ENCODE measurements at regions not wholly inside any gene's neighbourhood (a gene's known extent, or its start where the extent isn't known, plus 50 kb on each side); places are given as distances from the start of the nearest gene placed in this dataset.

DNA sequence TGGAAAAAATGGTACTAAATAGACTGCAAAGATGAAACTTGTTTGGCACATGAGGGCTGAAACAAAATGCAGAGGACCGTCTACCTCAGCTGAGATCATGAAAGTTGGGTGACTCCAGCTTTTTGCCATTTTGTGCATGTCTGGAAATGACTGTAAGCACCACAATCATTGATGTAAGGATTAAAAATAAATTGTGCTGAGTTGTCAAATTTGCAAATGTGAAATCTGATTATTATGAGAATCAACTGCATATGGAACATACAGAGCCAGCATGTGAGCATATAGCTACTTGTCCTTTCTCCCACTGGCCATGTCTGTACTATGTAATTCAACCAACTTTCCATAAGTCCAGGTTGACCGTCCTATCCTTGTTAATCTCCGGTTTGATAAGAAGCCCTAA, 736.9 kb upstream of the PRMT6 start:
- Mint-ChIP-seq H3K27me3 (ENCODE audit: low read depth) (no peaks in the 10 kb centered on the region), H3K36me3 (ENCODE audit: insufficient read depth in 1 of 3, low read depth in 3 of 3) (peaks cover 0 to 4% (median 3%) of the 10 kb centered on the region in 3 experiments; a peak in 3 of 7 replicates), H3K27ac (no peak overlapping the region), H3K9me3 (peaks cover 6 to 10% of the 10 kb centered on the region in 2 experiments; a peak in 4 of 5 replicates), H3K4me1 (no peaks in the 10 kb centered on the region), H3K4me3 (no peak overlapping the region)
- Histone ChIP-seq H2BK5ac (ENCODE audit: insufficient read length, low read length) (no peak overlapping the region), H4K91ac (ENCODE audit: insufficient read length, low read depth, low read length) (no peak overlapping the region), H2BK20ac (ENCODE audit: low read depth, low read length, poor library complexity, severe bottlenecking) (no peak overlapping the region), H3K79me1 (ENCODE audit: insufficient read depth, low read depth, low read length, poor library complexity, severe bottlenecking) (no peaks in the 10 kb centered on the region), H2AFZ (ENCODE audit: low read length) (no peak overlapping the region), H3K4ac (ENCODE audit: low read depth, low read length) (no peak overlapping the region), H3K4me1 (ENCODE audit: insufficient read depth, low read length) (no peaks in the 10 kb centered on the region), H4K20me1 (ENCODE audit: control insufficient read depth, insufficient read depth, insufficient read length) (no peaks in the 10 kb centered on the region), H3K4me2 (ENCODE audit: insufficient read depth, insufficient read length, low read length) (no peak overlapping the region), H3K56ac (ENCODE audit: insufficient read length, low read depth, low read length) (no peak overlapping the region), H3K9me3 (ENCODE audit: control insufficient read depth, low read depth, low read length) (no peaks in the 10 kb centered on the region), H3K23me2 (ENCODE audit: insufficient read length, low read depth, low read length, poor library complexity, severe bottlenecking) (no peaks in the 10 kb centered on the region), H3K27me3 (ENCODE audit: insufficient read depth, low read length) (no peaks in the 10 kb centered on the region), H2AK5ac (ENCODE audit: insufficient read length, low read length) (no peak overlapping the region), H2BK12ac (ENCODE audit: insufficient read length, low read depth, low read length) (no peak overlapping the region), H4K8ac (replicated peaks; ENCODE audit: insufficient read length, low read depth, low read length) (no peak overlapping the region), H3K14ac (ENCODE audit: insufficient read depth, low read length) (no peak overlapping the region), H3K18ac (ENCODE audit: insufficient read length, low read depth, low read length) (no peak overlapping the region), H3K27ac (ENCODE audit: insufficient read length, low read depth, low read length) (no peak overlapping the region), H3K79me2 (ENCODE audit: insufficient read depth, low read length) (no peaks in the 10 kb centered on the region), H3K23ac (ENCODE audit: insufficient read length, low read depth, low read length) (no peak overlapping the region), H3T11ph (ENCODE audit: low read length) (no peak overlapping the region), H3K9ac (ENCODE audit: extremely low read depth, insufficient read length, low read length) (no peak overlapping the region), H2BK120ac (ENCODE audit: low read depth, low read length, poor library complexity, severe bottlenecking) (no peak overlapping the region), H4K5ac (ENCODE audit: insufficient read length, low read depth, low read length) (no peak overlapping the region), H2BK15ac (ENCODE audit: low read depth, low read length) (no peak overlapping the region)
- TF ChIP-seq, protein P1, sequence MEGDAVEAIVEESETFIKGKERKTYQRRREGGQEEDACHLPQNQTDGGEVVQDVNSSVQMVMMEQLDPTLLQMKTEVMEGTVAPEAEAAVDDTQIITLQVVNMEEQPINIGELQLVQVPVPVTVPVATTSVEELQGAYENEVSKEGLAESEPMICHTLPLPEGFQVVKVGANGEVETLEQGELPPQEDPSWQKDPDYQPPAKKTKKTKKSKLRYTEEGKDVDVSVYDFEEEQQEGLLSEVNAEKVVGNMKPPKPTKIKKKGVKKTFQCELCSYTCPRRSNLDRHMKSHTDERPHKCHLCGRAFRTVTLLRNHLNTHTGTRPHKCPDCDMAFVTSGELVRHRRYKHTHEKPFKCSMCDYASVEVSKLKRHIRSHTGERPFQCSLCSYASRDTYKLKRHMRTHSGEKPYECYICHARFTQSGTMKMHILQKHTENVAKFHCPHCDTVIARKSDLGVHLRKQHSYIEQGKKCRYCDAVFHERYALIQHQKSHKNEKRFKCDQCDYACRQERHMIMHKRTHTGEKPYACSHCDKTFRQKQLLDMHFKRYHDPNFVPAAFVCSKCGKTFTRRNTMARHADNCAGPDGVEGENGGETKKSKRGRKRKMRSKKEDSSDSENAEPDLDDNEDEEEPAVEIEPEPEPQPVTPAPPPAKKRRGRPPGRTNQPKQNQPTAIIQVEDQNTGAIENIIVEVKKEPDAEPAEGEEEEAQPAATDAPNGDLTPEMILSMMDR (conservative IDR thresholded peaks at IDR 0.05): no peak
- WGBS (ENCODE audit: extremely low coverage, insufficient read length, low lambda C conversion rate): no CpG with 5 or more reads among the region's 3 CpGs
- no peak for DNase-seq

All from H9 (cell line).